D721Med (cell line): ENCODE measurements at regions not wholly inside any gene's neighbourhood (a gene's known extent, or its start where the extent isn't known, plus 50 kb on each side); places are given as distances from the start of the nearest gene placed in this dataset.

ENCODE experiments used
- DNase-seq: peaks from one replicate; pipeline ENCODE4 v3.0.0; 2011; ENCODE audit warnings: low spot score; ENCODE audit not compliant: insufficient read length
- FAIRE-seq: peaks from 2 replicates; lab custom pipeline; 2011; peaks lifted over from hg19 to GRCh38; lab: Jason Lieb, UNC
- TF ChIP-seq, protein P1 (sequence below): IDR thresholded peaks from 2 replicates; pipeline ENCODE4 v1.5.1; 2012; ENCODE audit warnings: mild to moderate bottlenecking, control low read depth; ENCODE audit not compliant: insufficient read depth; ENCODE audit errors: missing control alignments

DNA sequence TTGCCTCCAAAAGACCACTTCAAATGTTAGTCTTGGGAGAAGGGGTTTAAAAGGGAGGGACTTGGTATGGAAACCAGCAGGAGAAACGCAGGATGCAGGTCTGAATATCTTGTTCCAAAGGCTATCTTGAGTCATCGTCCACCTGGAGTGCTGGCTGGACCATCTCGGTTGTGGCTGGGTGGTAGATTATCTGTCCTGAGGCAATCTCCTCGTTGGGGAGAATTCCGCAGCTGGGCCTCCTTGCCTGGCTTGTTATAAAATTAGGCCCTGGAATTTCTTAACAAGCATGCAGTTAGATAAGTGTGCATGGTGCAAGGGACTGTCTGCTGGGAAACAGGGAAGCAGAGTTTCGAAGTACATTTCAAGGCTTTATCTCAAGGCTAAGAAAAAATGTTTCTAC lies 2045.7 kb upstream of the TENM3 start:
- FAIRE-seq (no peak), DNase-seq (no peak)
- TF ChIP-seq, protein P1, sequence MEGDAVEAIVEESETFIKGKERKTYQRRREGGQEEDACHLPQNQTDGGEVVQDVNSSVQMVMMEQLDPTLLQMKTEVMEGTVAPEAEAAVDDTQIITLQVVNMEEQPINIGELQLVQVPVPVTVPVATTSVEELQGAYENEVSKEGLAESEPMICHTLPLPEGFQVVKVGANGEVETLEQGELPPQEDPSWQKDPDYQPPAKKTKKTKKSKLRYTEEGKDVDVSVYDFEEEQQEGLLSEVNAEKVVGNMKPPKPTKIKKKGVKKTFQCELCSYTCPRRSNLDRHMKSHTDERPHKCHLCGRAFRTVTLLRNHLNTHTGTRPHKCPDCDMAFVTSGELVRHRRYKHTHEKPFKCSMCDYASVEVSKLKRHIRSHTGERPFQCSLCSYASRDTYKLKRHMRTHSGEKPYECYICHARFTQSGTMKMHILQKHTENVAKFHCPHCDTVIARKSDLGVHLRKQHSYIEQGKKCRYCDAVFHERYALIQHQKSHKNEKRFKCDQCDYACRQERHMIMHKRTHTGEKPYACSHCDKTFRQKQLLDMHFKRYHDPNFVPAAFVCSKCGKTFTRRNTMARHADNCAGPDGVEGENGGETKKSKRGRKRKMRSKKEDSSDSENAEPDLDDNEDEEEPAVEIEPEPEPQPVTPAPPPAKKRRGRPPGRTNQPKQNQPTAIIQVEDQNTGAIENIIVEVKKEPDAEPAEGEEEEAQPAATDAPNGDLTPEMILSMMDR = no peak

DNA sequence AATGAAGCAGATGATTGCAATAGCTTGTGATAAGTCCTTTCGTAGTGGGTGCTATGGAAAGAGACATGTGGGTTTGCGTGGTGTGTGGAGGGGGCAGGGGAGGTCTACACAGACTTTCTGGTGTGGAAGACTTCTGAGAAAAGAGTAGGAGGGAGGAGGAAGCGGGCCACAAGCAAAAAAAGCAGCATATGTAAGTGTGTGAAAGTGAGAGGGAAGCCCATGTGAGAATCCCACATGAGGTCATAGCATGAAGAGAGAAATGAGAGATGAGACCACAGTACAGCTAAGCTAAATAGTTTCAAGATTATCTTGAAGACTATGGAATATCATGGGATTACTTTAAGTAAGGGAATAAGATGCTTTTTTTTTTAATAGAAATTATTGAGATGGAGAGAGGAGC lies 2039.9 kb upstream of the TENM3 start:
- DNase-seq = no peak
- TF ChIP-seq, protein P1 = no peak
- no peak for FAIRE-seq

DNA sequence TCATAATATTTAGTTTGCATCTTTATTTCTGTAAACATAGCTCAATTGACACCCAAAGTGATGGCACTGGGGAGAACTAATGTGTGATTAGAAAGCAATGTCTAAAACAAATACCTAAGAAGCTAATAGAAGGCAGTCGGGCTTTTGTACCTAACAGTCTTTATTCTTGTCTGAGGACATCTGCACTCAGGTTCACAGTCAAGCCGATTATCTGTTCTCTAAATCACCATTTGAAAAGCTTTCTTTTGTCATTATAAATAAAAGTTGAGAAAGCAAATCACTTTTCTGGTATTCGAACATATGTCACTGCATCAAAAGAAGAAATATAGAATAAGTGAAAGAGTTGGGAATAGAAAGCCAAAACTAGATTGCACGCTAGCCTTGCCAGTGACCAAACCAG lies 2037.9 kb upstream of the TENM3 start:
- FAIRE-seq (no peak), DNase-seq (no peak)
- TF ChIP-seq, protein P1 = no peak

DNA sequence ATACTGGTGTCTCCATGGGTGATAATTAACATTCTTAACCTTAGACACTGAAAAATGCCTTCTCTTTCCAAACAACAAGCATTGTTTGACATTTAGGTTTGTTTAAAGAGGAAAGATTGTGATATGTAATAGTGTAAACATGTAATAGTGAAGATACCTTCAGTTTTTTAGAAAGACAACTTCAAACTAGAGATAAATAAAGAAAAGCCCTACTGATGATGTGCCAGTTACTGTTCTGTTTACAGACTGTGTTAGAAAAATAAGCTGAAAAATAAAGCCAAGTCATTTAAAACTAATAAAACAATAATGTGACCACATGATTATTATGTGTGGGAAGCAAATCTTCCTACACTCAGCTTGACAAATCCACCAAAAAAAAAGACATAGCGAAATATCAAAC lies 2035.3 kb upstream of the TENM3 start:
- TF ChIP-seq, protein P1 = no peak
- FAIRE-seq (no peak), DNase-seq (no peak)

DNA sequence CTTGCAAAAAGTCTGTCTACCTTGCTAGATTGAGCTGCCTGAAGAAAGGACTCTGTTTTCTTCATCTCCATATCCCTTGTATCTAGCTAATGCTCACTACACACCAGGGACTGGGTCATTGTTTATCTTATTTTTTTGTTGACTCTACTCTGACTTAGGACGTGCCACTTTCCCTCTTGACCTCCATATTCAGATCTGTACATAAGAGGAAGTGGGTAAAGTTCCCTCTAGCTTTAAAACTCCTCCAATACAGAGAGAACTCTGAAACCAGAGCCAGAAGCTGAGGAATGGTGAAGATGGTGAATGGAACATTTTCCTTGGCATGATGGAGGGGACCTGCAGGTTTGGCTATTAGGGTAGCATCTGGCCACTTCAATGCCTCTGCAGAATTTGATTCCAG lies 2026.1 kb upstream of the TENM3 start:
- no peak for FAIRE-seq
- DNase-seq = no peak
- TF ChIP-seq, protein P1 = no peak

DNA sequence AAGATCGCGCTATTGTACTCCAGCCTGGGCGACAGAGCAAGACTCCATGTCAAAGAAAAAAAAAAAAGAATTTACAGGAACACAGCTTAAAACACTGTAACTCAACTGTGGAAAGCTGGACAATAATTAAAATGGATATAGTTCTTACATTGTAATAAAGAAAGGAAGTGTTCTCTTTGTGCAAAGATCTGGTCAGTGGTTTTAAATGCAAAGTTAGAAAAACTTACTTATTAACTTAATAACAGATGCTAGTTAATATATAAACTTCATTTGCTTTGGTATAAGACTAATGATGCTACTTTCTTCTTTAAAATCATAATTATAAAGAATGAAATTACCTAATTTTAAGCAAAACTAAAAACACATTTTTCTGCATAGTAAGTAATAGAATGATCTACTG lies 2024.1 kb upstream of the TENM3 start:
- no peak for FAIRE-seq
- TF ChIP-seq, protein P1 = no peak

DNA sequence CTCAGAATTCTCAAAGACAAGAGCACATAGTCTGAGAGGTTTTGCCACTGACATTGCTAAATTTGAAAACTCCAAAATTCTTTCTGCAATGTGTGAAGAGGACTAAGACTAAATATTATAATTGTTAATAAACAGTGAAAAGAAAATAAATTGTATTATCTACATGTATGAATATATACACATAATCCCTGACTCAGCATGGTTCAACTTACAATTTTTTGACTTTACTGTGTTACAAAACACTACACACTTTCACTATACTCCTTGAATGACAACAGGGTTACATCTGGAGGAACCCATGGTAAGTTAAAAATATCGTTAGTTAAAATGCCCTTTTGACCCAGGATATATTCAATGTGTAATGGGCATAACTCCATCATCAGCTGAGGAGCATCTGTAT lies 2017.2 kb upstream of the TENM3 start:
- FAIRE-seq (no peak), DNase-seq (no peak)
- TF ChIP-seq, protein P1 = no peak

More for the DNA sequence above, 2024.1 kb upstream of the TENM3 start:
- no peak for DNase-seq
